DMS 273 treated with DMSO at 0.1 percent for 48 hours (cell line): ENCODE measurements at regions not wholly inside any gene's neighbourhood (a gene's known extent, or its start where the extent isn't known, plus 50 kb on each side); places are given as distances from the start of the nearest gene placed in this dataset.

Experiments
- DNase-seq: peaks from one replicate; lab custom pipeline; 2025; lab: John Stamatoyannopoulos, UW

- no peak for DNase-seq
Observed at GRCh38 chr1:30268923-30269666, 454.3 kb downstream of the MATN1 start.

- DNase-seq: no peak
Observed at GRCh38 chr1:30267856-30268255, 455.5 kb downstream of the MATN1 start.

GRCh38 chr1:30267046-30267445 lies 456.3 kb downstream of the MATN1 start:
- DNase-seq: no peak

GRCh38 chr1:30265127-30266070 lies 458.0 kb downstream of the MATN1 start:
- DNase-seq: no peak

GRCh38 chr1:30264672-30265025 lies 458.7 kb downstream of the MATN1 start:
- no peak for DNase-seq

- DNase-seq: no peak
Observed at GRCh38 chr1:30263888-30264671, 459.3 kb downstream of the MATN1 start.

- no peak for DNase-seq
Observed at GRCh38 chr1:30263405-30263804, 460.0 kb downstream of the MATN1 start.

- no peak for DNase-seq
Observed at GRCh38 chr1:30262158-30262557, 461.2 kb downstream of the MATN1 start.

- no peak for DNase-seq
Observed at GRCh38 chr1:30260318-30260717, 463.1 kb downstream of the MATN1 start.

GRCh38 chr1:30259631-30260030 lies 463.8 kb downstream of the MATN1 start:
- DNase-seq: no peak

GRCh38 chr1:30258876-30259275 lies 464.5 kb downstream of the MATN1 start:
- DNase-seq: no peak

GRCh38 chr1:30258471-30258870 lies 464.9 kb downstream of the MATN1 start:
- DNase-seq: no peak

- DNase-seq: no peak
Observed at GRCh38 chr1:30257742-30258380, 465.5 kb downstream of the MATN1 start.

GRCh38 chr1:30257322-30257721 lies 466.1 kb downstream of the MATN1 start:
- no peak for DNase-seq

- DNase-seq: no peak
Observed at GRCh38 chr1:30256911-30257310, 466.5 kb downstream of the MATN1 start.

- DNase-seq: no peak
Observed at GRCh38 chr1:30255111-30255724, 468.2 kb downstream of the MATN1 start.

GRCh38 chr1:30253807-30254440 lies 469.5 kb downstream of the MATN1 start:
- no peak for DNase-seq

GRCh38 chr1:30253361-30253760 lies 470.0 kb downstream of the MATN1 start:
- no peak for DNase-seq

- DNase-seq: no peak
Observed at GRCh38 chr1:30250984-30251850, 472.2 kb downstream of the MATN1 start.
